Upper lobe of right lung (tissue), 1 donor: ENCODE measurements at regions not wholly inside any gene's neighbourhood (a gene's known extent, or its start where the extent isn't known, plus 50 kb on each side); places are given as distances from the start of the nearest gene placed in this dataset.

ENCODE experiments used
- ATAC-seq: fragments of 200-7000 bp; cut with Tn5 transposase; one replicate; pipeline ENCODE4 v1.9.1; 2020; ENCODE audit warnings: mild to moderate bottlenecking, moderate library complexity
- DNase-seq: peaks from one replicate; pipeline ENCODE4 v3.0.0-alpha.2; 2020
- H3K27ac ChIP-seq: fragments of 200-600 bp; one replicate; pipeline ENCODE4 v1.8.0; 2022
- H3K27me3 ChIP-seq: fragments of 200-600 bp; one replicate; pipeline ENCODE4 v1.8.0; 2022; ENCODE audit warnings: mild to moderate bottlenecking
- H3K36me3 ChIP-seq: fragments of 200-600 bp; one replicate; pipeline ENCODE4 v1.8.0; 2022
- H3K4me1 ChIP-seq: fragments of 200-600 bp; one replicate; pipeline ENCODE4 v1.8.0; 2022
- H3K4me3 ChIP-seq: fragments of 200-600 bp; one replicate; pipeline ENCODE4 v1.8.0; 2022; ENCODE audit warnings: mild to moderate bottlenecking
- H3K9me3 ChIP-seq: fragments of 200-600 bp; one replicate; pipeline ENCODE4 v1.8.0; 2022
- intact Hi-C: fragments of 100-400 bp; cut with DNase I; formaldehyde crosslinking; loops from one replicate; pipeline ENCODE4 v1.11.0; 2022
- TF ChIP-seq, protein P1 (sequence below): fragments of 200-600 bp; IDR thresholded peaks from one replicate; pipeline ENCODE4 v1.8.0; 2022; ENCODE audit warnings: antibody characterized with exemption
- donor health status: DM: no; HTN: yes; CAD: no; lungs with severe emphysema.

- Histone ChIP-seq H3K9me3 (no peaks in the 10 kb centered on the region), H3K27ac (no peak overlapping the region), H3K27me3 (no peaks in the 10 kb centered on the region), H3K4me3 (no peak overlapping the region), H3K4me1 (no peaks in the 10 kb centered on the region), H3K36me3 (no peaks in the 10 kb centered on the region)
- TF ChIP-seq, protein P1, sequence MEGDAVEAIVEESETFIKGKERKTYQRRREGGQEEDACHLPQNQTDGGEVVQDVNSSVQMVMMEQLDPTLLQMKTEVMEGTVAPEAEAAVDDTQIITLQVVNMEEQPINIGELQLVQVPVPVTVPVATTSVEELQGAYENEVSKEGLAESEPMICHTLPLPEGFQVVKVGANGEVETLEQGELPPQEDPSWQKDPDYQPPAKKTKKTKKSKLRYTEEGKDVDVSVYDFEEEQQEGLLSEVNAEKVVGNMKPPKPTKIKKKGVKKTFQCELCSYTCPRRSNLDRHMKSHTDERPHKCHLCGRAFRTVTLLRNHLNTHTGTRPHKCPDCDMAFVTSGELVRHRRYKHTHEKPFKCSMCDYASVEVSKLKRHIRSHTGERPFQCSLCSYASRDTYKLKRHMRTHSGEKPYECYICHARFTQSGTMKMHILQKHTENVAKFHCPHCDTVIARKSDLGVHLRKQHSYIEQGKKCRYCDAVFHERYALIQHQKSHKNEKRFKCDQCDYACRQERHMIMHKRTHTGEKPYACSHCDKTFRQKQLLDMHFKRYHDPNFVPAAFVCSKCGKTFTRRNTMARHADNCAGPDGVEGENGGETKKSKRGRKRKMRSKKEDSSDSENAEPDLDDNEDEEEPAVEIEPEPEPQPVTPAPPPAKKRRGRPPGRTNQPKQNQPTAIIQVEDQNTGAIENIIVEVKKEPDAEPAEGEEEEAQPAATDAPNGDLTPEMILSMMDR = no peak
- intact Hi-C loops = no loop called here
- ATAC-seq = no peak
- DNase-seq = no peak
Observed at GRCh38 chr2:80711915-80712314, 407.4 kb upstream of the LRRTM1 start.

GRCh38 chr2:80706951-80707350 lies 402.4 kb upstream of the LRRTM1 start:
- H3K27ac ChIP-seq = no peak overlapping the region
- no peak for DNase-seq
- no peak for ATAC-seq
- intact Hi-C loops = loop anchor here (10.0 kb wide), 1 partner anchor 258 kb away; no protein-coding TSS in a partner anchor
- no peaks in the 10 kb centered on the region for H3K4me1 ChIP-seq
- no peaks in the 10 kb centered on the region for H3K27me3 ChIP-seq
- no peak overlapping the region for H3K4me3 ChIP-seq
- no peaks in the 10 kb centered on the region for H3K36me3 ChIP-seq
- TF ChIP-seq, protein P1 = no peak
- H3K9me3 ChIP-seq = no peaks in the 10 kb centered on the region

DNA sequence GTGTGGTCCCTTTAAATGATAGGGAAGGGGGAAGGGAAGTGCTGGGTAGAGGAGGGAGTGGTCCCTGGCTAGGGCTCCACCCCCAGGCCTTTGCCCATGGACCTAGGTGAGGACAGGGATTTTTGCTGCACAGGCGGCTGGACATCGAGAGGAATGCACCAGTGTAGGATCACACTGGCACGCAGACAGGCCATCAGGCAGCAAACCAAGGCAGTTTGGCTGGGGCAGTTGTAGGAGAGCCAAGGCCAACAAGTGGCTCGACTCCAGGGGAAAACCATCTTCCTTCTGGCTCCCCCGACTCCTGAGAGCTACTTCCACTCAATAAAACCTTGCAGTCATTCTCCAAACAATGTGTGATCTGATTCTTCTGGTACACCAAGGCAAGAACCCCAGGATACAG lies 402.0 kb upstream of the LRRTM1 start:
- H3K36me3 ChIP-seq = no peaks in the 10 kb centered on the region
- no peak overlapping the region for H3K4me3 ChIP-seq
- DNase-seq (no peak), ATAC-seq (no peak)
- no peaks in the 10 kb centered on the region for H3K4me1 ChIP-seq
- no peaks in the 10 kb centered on the region for H3K9me3 ChIP-seq
- TF ChIP-seq, protein P1 = no peak
- H3K27me3 ChIP-seq = no peaks in the 10 kb centered on the region
- H3K27ac ChIP-seq = no peak overlapping the region
- intact Hi-C loops = loop anchor here (10.0 kb wide), 1 partner anchor 258 kb away; no protein-coding TSS in a partner anchor

GRCh38 chr2:80703532-80703931 lies 399.0 kb upstream of the LRRTM1 start:
- TF ChIP-seq, protein P1 = no peak
- no peaks in the 10 kb centered on the region for H3K4me1 ChIP-seq
- DNase-seq (no peak), ATAC-seq (no peak)
- no peaks in the 10 kb centered on the region for H3K9me3 ChIP-seq
- no peak overlapping the region for H3K27ac ChIP-seq
- H3K36me3 ChIP-seq = no peaks in the 10 kb centered on the region
- H3K27me3 ChIP-seq = no peaks in the 10 kb centered on the region
- intact Hi-C loops = loop anchor here (10.0 kb wide), 1 partner anchor 261 kb away; no protein-coding TSS in a partner anchor
- no peak overlapping the region for H3K4me3 ChIP-seq

DNA sequence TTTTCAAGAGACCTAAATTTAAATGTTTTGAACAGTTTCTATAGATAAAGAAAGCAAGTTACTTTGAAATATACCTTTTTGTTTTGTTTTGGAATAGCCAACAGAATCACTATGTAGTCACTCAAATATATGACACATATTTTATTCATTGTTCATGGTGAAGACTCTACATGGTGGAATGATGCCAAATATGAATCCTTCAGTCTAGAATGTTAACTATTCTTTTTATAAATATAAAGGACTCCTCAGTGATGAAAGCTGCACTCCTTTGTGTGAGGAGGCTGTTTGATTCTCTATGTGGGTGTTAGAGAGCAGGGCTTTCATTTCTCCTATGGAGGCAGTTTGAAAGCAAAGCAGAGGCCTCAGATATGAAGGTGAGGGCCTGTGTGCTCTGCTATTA lies 396.4 kb upstream of the LRRTM1 start:
- Histone ChIP-seq H3K36me3 (no peaks in the 10 kb centered on the region), H3K27me3 (no peaks in the 10 kb centered on the region), H3K4me3 (no peak overlapping the region), H3K27ac (no peak overlapping the region), H3K4me1 (no peaks in the 10 kb centered on the region), H3K9me3 (no peaks in the 10 kb centered on the region)
- ATAC-seq (no peak), DNase-seq (no peak)
- TF ChIP-seq, protein P1 = no peak
- intact Hi-C loops = loop anchor here (10.0 kb wide), 1 partner anchor 264 kb away; no protein-coding TSS in a partner anchor
